Stimulated activated CD4-positive, alpha-beta T cell treated with anti-CD3 and anti-CD28 coated beads, Interleukin-12 subunit alpha, Interleukin-12 subunit beta, amount 100 ng/mL, for 4 hours (primary cell): ENCODE measurements at regions not wholly inside any gene's neighbourhood (a gene's known extent, or its start where the extent isn't known, plus 50 kb on each side); places are given as distances from the start of the nearest gene placed in this dataset.
"Not testable (repeated sequence)": the region's sequence is repeated elsewhere in the genome, so short reads cannot be mapped to it uniquely, and the experiment has no call there.

ENCODE experiments used
- DNase-seq: peaks from one replicate; pipeline ENCODE4 v3.0.0-alpha.2; 2020

DNA sequence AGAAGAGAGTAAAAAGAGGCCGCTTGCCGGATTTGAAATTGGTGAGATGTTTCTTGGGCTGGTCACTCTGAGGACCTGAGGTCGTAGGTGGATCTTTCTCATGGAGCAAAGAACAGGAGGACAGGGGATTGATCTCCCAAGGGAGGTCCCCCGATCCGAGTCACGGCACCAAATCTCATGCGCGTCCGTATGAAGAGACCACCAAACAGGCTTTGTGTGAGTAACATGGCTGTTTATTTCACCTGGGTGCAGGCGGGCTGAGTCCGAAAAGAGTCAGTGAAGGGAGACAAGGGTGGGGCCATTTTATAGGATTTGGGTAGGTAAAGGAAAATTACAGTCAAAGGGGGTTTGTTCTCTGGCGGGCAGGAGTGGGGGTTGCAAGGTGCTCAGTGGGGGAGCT lies 803.6 kb upstream of the ID2 start:
- DNase-seq: not testable (repeated sequence)

DNA sequence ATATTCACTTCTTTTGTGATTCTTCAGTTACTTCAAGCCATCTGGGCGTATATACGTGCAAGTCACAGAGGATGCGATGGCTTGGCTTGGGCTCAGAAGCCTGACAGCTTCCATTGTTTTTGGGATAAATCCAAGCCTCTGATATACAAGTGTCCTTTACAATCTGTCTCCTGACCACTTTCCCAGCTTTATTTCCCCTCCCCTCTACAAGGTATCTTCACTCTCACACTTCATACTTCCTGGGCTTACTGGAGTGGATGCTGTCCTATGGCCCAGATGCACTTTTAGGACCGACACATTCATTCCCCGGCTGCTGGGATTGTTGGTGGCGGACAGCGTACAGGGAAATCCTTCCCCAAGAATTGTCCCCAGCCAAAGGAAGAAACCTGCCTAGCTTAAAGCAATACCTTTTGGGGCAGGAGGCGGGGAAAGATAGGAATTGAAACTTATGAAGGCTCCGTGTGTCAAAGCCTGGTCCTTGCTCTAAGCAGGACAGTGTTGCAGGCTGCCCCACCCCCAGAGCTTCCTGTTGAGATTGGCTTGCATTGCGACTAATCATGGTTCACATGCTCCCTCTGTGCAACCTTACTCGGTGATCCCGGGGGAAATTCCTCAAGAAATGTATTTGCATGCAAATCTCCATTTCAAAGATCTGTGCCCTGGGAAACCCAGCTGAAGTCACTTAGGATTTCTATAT lies 802.9 kb upstream of the ID2 start:
- DNase-seq: no peak

DNA sequence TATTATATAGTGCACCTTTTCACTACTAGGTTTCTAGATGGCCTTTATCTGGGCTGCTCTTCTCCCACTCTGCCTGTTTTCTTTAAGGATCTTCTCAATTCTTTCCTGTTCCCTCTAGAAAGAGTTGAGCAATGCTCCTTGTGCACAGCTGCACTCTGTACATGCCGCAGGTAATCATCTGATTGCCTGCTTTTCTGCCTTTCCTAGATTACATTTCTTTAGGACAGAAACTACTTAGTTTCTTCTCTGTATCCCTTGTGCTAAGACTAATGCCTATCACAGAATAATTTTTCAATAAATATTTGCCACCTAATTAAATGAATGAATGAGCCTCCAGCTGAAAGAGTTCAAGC lies 802.4 kb upstream of the ID2 start:
- no peak for DNase-seq

DNA sequence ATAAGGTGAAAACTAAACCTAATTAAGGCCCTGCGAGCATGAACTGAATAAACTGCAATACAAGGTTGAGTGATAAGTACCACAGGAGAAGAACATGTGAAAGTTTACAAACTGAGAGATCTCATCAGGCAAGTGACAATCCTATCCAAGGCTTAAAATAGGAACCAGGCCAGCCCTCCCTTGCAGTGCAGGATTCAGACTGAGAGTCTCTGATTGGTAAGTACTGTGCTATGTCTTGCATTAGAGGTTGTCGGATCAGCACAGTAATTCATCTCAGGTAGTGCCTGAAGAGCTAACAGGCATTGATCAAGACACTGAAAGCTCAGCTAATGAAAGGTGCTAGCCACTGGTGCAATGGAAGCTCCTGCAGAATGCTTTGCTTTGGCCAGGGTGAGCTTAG lies 801.7 kb upstream of the ID2 start:
- DNase-seq: no peak

DNA sequence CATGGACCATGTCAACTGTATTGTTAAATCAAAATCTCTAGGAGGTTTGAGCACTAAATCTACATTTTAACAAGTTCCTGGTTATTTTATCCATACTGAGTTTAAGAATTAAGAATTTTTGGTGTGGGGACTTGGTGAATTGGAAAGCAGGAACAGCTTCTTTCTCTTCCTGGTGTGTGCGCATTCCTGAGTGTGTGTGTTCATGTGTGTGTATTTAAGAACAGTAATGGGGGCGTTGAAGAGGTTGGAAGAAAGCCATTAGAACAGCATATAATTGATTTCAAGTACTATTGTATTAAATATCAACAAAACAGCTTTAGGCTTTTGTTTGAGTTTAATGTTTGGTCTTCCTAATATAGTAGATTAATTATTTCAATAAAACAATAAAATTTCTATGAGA lies 801.3 kb upstream of the ID2 start:
- DNase-seq: no peak

DNA sequence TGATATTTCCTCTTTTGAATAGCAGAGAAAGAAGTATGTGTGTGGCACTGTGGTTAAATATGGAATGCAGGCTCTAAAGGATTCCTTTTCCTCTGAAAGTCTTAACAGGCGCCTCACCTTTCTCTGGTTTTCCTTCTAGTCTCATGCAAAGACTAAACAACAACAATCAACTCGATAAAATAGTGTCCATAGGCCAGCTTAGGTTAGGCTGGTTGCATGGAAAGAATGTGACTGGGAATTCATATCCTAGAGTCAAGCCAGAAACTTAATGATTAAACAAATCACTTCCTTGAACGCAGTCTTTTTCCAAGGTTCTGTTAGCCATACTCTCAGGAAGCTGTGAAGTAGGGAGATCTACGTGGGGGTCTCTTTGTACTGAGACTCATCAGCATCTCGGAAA lies 800.8 kb upstream of the ID2 start:
- no peak for DNase-seq

DNA sequence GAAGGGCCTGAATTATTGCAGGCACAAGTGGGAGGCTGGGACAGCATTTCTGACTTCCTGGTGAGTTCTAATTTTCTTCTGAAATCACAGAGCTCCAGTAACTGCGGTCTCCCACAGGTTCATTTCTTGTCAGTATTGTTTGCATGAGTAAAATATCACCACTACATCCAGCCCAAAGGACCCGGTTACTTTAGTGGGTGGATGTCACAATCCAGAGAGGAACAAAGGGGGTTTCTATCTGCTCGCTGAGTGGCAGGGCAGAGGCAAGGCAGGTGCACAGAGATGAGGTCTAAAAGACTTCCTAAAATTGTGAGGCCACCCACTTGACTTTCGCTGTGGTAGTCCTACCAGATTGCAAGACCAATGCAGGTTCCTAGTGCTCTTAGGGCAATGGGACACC lies 800.4 kb upstream of the ID2 start:
- DNase-seq: no peak

DNA sequence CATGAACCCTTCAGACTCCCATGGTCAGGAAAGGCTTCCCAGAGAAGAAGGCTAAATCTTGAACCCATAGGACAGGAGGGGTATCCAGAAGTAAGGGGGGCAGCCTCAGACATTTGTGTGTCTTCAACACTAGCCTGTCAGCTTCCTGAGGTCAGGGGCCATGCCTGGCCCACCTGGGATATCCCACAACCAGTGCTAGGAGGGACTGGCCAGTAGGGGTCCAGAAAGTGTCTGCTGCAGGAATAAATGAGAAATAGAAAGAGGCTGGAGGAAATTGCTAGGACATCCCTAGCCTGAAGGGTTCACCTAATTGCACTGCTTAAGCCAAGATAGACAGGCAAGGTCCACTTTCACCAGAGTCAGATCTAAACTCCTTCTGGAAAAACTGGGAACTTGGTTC lies 799.6 kb upstream of the ID2 start:
- DNase-seq: no peak

DNA sequence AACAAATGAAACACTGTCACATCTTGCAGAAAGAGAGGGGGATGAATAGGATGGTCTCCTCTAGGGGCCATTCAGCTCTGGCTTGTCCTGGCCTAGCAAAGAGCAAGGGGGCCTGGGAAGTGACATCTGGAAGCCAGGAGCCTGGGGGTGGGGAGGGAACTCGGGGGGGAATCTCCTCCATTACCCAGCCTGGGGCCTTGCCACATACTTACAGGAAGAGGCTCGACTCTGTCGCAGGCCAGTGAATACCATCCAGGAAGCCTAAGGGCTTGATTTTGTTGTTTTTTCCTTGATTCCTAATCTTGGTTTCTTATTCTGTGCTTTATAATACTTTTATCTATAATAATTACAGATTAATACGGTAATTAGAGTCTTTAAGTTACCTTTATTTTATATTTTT lies 797.5 kb upstream of the ID2 start:
- no peak for DNase-seq

DNA sequence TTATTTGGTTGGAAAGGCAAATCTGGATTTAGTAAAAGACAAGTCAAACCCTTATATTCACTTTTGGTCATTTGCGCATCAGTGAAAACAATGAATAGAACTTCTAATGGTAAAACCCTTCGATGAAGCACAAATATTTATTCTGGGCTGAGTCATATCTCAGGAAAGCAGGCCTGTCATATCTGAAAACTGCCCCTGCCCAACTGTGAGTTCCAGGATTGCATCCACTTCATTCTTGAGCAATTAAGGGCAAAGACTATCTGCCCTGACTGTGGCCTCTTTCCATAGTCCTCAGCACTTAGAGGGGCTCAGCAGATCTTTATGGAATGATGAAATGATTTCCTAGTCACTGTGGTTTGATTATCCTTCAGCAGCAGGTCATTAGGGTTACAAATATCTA lies 795.2 kb upstream of the ID2 start:
- DNase-seq: no peak

DNA sequence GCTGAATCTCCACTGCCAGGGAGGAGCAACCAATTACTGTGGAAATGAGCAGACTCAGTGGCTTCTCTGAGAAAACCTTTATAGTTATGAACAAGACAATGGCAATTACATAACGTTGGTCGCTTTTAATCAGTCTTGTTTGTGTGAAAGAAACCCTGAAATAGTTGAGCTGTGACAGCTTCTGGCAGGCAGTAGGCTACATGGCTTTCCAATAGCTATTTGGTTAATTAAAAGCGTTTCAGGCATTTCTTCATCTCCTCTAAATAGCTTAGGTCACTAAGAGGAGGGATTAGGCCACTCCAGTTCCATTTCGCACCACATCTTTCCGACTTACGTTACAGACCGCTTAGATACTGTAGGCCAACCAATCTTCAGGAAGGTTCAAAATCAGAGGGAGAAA lies 794.4 kb upstream of the ID2 start:
- no peak for DNase-seq

DNA sequence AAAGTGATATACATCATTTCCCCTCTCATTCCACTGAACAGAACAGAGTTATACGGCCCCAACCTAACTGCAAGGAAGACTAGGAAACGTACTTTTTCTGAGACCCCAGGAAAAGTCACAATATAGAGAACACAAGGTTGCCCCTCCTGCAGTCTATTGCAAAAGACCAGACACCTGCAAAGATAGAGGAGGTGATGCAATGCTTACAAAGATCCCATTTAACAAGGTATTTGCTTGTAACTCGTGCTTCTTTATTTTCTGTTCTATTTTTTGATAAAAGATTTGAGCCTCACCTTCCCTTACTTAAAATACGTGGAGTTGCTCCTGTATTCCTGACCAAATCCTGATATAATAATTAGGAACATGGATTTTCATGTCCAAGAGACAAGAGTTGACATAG lies 793.0 kb upstream of the ID2 start:
- no peak for DNase-seq

DNA sequence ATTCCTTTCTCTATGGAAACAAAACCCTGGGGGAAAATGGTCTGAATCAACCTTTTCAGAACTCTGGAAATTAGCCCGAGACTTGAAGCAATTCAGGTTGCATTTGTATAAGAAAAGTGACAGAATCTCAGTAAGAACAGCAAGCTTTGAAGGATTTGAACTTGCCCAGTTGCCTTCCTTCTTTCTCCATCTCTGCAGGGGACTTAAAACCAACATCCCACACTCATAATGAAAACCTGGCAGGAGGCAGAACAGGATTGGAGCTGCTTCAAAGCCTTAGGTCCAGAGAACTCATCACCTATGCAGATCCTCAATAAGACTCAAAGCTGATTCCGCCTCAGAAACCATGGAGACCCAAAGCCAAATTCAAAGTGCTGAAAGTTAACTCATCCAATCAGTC lies 790.5 kb upstream of the ID2 start:
- no peak for DNase-seq

DNA sequence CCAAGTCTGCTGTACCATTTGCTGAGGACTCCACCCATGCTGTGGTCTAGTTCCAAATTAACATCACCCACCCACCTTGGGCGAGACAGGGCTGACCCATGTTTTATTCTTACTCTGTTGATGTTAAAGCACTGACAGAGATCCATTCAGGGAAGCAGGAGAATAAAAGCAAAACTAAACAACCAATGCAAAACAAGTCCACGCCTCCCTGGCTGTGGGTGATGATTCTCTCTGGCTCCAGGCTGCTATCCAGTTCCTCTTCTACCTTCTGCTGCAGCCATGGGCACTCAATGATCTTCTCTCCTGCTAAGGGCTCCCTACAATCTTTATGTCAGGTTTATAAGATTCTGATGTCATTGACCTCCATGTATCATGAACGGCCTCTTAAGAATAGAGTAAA lies 786.6 kb upstream of the ID2 start:
- DNase-seq: no peak

DNA sequence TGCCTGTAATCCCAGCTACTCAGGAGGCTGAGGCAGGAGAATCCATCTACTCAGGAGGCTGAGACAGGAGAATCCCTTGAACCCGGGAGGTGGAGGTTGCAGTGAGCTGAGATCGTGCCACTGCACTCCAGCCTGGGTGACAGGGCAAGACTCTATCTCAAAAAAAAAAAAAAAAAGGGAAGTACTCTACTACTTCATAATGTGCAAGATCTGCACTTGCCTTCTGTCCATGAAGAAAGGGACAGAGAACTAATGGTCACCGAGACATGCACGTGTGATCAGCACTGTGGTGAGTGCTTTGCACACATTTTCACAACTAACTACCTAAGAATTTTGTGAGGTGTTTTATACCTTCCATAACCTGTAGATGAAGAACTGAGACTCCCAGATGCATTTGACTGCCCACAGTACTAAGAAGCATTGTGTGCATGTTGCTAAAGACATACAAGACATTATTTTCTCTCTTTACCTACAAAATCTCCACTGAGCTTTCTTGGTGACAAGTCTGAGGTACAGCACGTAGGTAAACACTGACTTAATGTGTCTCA lies 784.8 kb upstream of the ID2 start:
- no peak for DNase-seq

DNA sequence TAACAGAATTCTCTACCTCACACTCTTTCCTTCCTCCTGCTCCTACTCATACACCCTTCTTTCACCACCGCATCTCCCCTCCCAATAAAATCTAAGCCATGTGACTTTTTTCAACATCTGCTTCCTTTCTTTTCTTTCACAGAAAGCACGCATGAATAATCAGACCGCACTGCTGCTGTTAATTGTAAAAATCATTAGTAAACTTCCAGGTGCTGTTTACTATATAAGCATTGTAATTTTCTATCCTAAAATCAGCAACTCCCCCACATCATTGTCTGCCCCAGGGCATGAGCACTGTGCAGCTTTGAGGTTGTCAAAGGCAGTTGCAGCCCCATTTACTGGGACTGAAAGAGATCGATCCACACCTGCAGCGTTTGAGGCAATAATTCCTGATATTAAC lies 782.6 kb upstream of the ID2 start:
- DNase-seq: no peak

DNA sequence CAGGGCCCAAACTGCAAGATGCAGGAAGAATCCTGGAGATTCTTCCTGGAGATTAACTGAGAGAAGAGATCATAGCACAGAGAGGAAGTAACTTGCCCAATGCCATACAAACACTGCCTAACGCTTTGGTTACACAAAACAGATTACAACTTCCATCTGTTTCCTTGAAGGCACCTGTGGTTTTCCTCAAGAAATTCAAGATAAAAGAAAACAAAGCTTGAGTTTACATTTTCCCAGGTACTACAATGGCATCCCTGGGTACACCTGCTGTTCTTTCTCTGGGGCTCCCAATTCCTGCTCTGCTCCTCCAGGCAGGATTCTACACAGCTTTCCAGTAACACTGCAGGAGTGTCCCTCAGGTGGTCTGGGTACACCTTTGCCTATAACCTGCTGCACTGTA lies 781.9 kb upstream of the ID2 start:
- no peak for DNase-seq

DNA sequence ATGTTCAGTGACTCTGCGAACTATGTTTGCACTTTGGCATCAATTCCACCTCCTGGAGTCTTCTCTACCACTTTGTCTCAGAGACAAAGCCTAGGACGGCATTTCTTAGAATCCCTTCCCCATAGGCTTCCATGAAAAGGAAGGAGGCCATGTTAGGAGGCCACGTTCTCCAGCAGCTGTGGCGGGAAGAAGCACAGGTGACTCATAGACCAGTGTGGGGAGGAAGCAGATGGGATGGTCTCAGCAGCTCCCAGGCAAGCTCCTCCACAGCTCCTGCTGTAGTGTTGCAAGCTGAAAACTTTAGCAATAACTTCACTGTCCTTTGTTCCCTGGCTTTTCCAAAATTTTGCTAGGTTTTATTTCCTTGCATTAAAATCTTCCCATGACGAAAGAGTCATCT lies 781.3 kb upstream of the ID2 start:
- no peak for DNase-seq

DNA sequence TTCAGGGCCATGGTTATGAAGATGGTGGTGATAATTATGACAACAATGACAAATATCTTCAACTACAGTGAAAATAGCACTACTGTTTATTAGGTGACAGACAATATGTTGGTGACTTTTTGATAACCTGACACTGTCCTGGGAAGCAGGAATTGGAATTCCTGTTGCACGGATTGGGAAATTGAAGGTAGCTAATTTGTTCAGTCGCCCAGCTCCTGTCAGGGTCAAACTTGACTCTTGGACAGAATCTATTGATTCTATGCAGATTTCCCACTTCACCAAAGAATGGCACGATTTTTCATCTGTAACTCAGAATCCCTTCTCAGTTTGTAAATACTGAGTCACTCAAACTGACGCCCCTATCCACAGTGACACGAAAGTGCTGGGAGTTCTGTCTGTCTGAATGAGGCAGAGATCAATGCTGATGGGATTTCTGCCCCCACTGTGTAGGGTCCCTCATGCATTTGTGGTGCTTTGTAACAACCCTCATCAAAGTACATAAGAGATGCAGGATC lies 779.5 kb upstream of the ID2 start:
- DNase-seq: no peak

DNA sequence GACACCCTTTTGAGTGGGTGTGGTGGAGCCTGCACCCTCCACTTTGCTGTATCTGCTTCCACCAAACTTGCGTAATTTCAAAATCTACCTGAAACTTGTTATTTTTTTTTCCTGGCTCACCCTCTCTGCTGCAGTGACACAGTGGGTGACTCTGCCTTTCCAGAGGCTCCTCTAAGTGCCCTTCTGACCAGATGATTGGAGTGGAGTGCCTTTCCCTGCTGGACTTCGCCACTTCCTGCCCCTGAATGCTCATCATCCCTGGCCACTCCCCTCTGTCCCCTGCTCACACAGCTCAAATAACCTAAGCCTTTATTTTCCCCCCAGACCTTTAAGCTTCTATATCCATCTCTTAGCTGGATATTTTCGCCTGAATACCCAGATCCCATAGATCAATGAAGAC lies 777.5 kb upstream of the ID2 start:
- DNase-seq: no peak

DNA sequence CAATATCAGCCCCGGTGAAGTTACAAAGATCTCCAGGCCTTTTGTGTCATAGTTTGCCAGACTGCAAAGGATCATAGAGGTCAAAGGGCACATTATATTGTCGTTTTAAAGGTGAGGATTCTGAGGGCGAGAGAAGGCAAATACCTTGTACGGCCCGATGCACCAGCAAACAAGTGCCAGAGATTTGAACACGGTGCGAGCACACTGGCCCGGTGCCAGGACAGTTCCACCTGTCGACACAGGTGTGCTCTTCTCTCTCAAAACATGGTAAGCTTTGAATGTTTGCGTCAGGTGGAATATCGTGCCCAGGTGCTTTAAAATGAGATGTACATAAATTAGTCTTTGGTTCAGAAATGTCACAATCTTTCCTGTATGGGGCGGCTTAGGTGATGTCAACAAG lies 776.1 kb upstream of the ID2 start:
- DNase-seq: no peak

DNA sequence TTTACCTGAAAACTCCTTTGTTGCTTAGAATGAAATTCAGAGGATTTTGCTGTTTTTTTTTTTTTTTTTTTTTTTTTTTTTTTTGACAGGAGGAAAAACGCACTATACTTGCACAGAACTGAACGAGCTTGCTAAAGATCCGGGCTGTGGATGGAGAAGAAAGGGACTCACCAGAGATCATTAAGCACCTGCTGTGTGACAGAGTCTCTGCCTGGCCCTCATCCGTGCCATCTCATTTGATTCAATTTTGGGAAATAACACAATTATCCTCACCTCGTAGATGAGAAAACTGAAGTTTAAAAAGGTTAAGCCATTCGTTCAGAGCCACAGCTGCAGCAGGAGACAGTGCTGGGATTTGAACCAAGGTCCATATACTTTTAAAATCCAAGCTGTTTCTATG lies 775.4 kb upstream of the ID2 start:
- no peak for DNase-seq

DNA sequence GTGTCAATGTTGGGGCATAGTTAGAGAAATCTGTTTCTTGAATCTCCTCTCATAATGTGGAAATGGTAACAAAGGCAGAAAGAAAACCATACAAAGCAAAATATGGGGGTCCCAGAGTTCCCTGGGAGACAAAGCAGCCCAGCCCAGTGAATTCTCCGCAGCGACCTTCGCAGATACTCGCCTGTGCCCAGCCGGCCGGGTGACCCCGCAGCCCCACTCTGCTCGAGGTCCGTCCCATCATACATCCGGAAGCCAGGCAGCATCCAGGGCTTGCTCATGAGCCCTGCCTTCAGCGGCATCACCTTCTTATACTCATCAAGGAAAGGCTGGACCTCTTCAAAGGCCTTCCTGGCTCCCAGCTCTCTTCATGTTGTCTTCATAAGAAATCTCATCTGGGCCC lies 774.8 kb upstream of the ID2 start:
- DNase-seq: no peak

DNA sequence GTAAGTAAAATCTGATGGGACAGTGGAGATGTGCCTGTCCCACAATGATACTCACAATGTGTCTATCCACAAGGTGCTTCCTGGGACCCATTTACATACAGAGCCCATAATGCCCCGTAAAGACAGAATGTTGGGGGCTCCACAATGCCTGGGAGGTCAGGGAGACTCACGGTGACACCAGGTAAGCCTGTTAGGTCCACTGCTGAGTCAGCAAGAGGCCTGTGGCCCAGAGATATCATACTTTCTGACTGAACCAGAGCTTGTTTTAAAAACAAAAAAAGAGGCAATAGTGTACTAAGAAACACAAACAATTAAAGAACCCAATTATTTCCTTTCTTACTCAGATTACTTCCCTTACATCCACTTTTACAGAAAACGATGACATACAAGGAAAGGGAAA lies 771.1 kb upstream of the ID2 start:
- DNase-seq: no peak

DNA sequence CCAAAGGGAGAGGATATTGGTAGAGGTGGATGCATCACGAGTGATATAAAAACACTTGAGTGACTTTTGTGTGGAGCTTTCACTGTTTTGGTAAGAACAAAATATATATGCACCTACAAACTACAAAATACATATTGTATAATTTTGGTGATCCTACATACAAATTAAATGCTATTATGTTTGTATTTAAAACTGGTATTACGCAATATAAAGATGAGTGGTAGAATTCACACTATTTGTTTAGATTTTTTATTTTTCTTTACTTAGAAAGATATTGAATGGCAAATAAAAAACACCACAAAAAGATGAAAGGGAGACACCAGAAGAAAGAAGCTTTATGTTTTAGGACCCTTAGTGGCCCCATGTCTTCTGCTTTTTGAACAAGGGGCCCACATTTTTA lies 770.7 kb upstream of the ID2 start:
- DNase-seq: no peak

DNA sequence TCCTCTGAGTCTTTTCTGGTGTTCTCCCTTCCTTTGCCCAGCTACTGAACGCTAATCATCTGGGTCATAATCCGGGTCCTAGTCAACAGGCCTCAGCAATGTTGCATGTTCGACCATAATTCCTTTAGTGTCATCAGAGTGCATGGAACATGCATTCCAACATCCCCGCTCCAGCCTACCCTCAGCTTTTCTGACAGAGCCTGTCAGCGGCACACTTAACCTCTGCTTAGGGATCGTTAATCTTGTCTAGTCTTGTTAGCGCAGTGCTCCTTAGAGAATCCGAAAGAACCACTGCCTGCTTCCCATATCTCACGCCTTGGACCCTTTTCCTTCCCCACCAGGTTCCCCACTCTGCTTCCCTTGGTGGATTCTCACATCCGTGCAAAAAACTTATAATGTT lies 767.9 kb upstream of the ID2 start:
- no peak for DNase-seq
